H1 (cell line): ENCODE measurements at regions not wholly inside any gene's neighbourhood (a gene's known extent, or its start where the extent isn't known, plus 50 kb on each side); places are given as distances from the start of the nearest gene placed in this dataset.

ENCODE experiments used
- CTCF ChIA-PET: fragments of 300-600 bp; sonication (Branson Sonifier 250); formaldehyde crosslinking; loops from one replicate; lab custom pipeline; 2021; ENCODE audit not compliant: partially characterized antibody; lab: Charles Lee
- POLR2A ChIA-PET: fragments of 300-600 bp; sonication (Branson Sonifier 250); formaldehyde crosslinking; loops from one replicate; lab custom pipeline; 2021; ENCODE audit warnings: inconsistent platforms; ENCODE audit not compliant: partially characterized antibody; lab: Charles Lee
- DNase-seq, 2 experiments: peaks; one replicate each; pipeline versions ENCODE4 v3.0.0 to v3.0.0-alpha.2; 2010 to 2022; ENCODE audit warnings: low spot score in 2 of 2, low read depth in 1 of 2, mixed read lengths in 1 of 2
- FAIRE-seq: peaks from 2 replicates; lab custom pipeline; 2011; peaks lifted over from hg19 to GRCh38; lab: Jason Lieb, UNC
- H2AFZ ChIP-seq: 2 replicates; pipeline ENCODE4 v1.8.1; 2012; ENCODE audit warnings: low read length, inconsistent platforms
- H2AK5ac ChIP-seq: 2 replicates; pipeline ENCODE4 v1.6.1; 2013; ENCODE audit warnings: low read depth, low read length
- H2BK120ac ChIP-seq: replicated peaks from 2 replicates; pipeline ENCODE3; 2013; ENCODE audit warnings: low read depth, low read length, inconsistent platforms
- H2BK12ac ChIP-seq: 2 replicates; pipeline ENCODE4 v1.6.1; 2013; ENCODE audit warnings: low read depth, low read length
- H2BK15ac ChIP-seq: 2 replicates; pipeline ENCODE4 v1.6.1; 2013; ENCODE audit warnings: low read length
- H2BK20ac ChIP-seq: 2 replicates; pipeline ENCODE4 v1.6.1; 2013; ENCODE audit warnings: low read length
- H2BK5ac ChIP-seq: 2 replicates; pipeline ENCODE4 v1.6.1; 2013; ENCODE audit warnings: low read depth, low read length
- H3K14ac ChIP-seq: 2 replicates; pipeline ENCODE4 v1.6.1; 2013; ENCODE audit warnings: inconsistent platforms; ENCODE audit not compliant: insufficient read length
- H3K18ac ChIP-seq: 2 replicates; pipeline ENCODE4 v1.6.1; 2013; ENCODE audit warnings: low read length; ENCODE audit errors: extremely low read depth
- H3K23ac ChIP-seq: 2 replicates; pipeline ENCODE4 v1.6.1; 2013; ENCODE audit warnings: inconsistent platforms; ENCODE audit not compliant: insufficient read length
- H3K23me2 ChIP-seq: 2 replicates; pipeline ENCODE4 v1.6.1; 2013; ENCODE audit warnings: low read depth, low read length
- H3K27ac ChIP-seq: 2 replicates; pipeline ENCODE4 v1.6.1; 2011; ENCODE audit warnings: low read depth, low read length, inconsistent platforms
- H3K27me3 ChIP-seq, 4 experiments: replicated peaks in 1 of 4; 1 replicate in 1 of 4; 2 replicates in 3 of 4; pipeline versions ENCODE4 v1.6.1 to v1.8.1; 2011 to 2013; ENCODE audit warnings: low read length in 3 of 4, mild to moderate bottlenecking in 3 of 4, inconsistent platforms in 2 of 4, mixed read lengths in 2 of 4, moderate library complexity in 1 of 4; ENCODE audit not compliant: control insufficient read depth in 3 of 4, insufficient read depth in 3 of 4; ENCODE audit errors: extremely low read depth in 1 of 4
- H3K36me3 ChIP-seq, 4 experiments: 2 replicates each; pipeline versions ENCODE4 v1.6.1 to v1.8.1; 2011 to 2013; ENCODE audit warnings: mild to moderate bottlenecking in 4 of 4, low read length in 3 of 4, moderate library complexity in 2 of 4, control low read depth in 1 of 4, inconsistent platforms in 1 of 4; ENCODE audit not compliant: insufficient read depth in 4 of 4, control insufficient read depth in 2 of 4
- H3K4ac ChIP-seq: replicated peaks from 2 replicates; pipeline ENCODE3; 2013; ENCODE audit warnings: low read length, low read depth, mixed read lengths, inconsistent platforms; ENCODE audit not compliant: insufficient read length
- H3K4me1 ChIP-seq, 4 experiments: replicated peaks in 1 of 4; 1 replicate in 1 of 4; 2 replicates in 3 of 4; pipeline versions ENCODE4 v1.6.1 to v1.8.1; 2011 to 2013; ENCODE audit warnings: low read length in 3 of 4, inconsistent platforms in 2 of 4, mixed read lengths in 1 of 4; ENCODE audit not compliant: insufficient read depth in 4 of 4, control insufficient read depth in 3 of 4
- H3K4me2 ChIP-seq, 2 experiments: 2 replicates each; pipeline versions ENCODE4 v1.6.1 to v1.8.1; 2011 to 2013; ENCODE audit warnings: low read depth in 2 of 2, low read length in 2 of 2, control low read depth in 1 of 2, inconsistent platforms in 1 of 2, mild to moderate bottlenecking in 1 of 2; ENCODE audit not compliant: insufficient read depth in 1 of 2
- H3K4me3 ChIP-seq, 4 experiments: fragments of 200-600, 300-600 bp in 1 of 4; sonication (generic), shearing (Covaris generic), sonication (Bioruptor Twin) in 1 of 4; 2 replicates each; pipeline versions ENCODE4 v1.5.1 to v1.8.1; 2011 to 2016; ENCODE audit warnings: low read length in 4 of 4, low read depth in 3 of 4, control low read depth in 2 of 4, inconsistent platforms in 2 of 4, mild to moderate bottlenecking in 2 of 4, mixed read lengths in 1 of 4, moderate library complexity in 1 of 4; ENCODE audit not compliant: insufficient read depth in 2 of 4; ENCODE audit errors: extremely low read depth in 1 of 4
- H3K56ac ChIP-seq: replicated peaks from 2 replicates; pipeline ENCODE3; 2013; ENCODE audit warnings: low read depth, mild to moderate bottlenecking, mixed read lengths, low read length, inconsistent platforms; ENCODE audit not compliant: insufficient read length
- H3K79me1 ChIP-seq: 2 replicates; pipeline ENCODE4 v1.6.1; 2013; ENCODE audit warnings: low read depth, low read length, control low read depth
- H3K79me2 ChIP-seq, 2 experiments: 2 replicates each; pipeline versions ENCODE4 v1.6.1 to v1.8.1; 2012 to 2013; ENCODE audit warnings: low read length in 2 of 2, mild to moderate bottlenecking in 2 of 2, inconsistent platforms in 1 of 2; ENCODE audit not compliant: insufficient read depth in 2 of 2, control insufficient read depth in 1 of 2
- H3K9ac ChIP-seq, 4 experiments: replicated peaks in 1 of 4; 1 replicate in 1 of 4; 2 replicates in 3 of 4; pipeline versions ENCODE4 v1.6.1 to v1.8.1; 2011 to 2013; ENCODE audit warnings: low read depth in 3 of 4, low read length in 3 of 4, control low read depth in 2 of 4, mild to moderate bottlenecking in 2 of 4, moderate library complexity in 2 of 4, inconsistent platforms in 1 of 4; ENCODE audit errors: extremely low read depth in 1 of 4
- H3K9me3 ChIP-seq, 2 experiments: 2 replicates each; pipeline versions ENCODE4 v1.6.1 to v1.8.1; 2012 to 2013; ENCODE audit warnings: mild to moderate bottlenecking in 2 of 2, moderate library complexity in 2 of 2, control low read depth in 1 of 2, inconsistent platforms in 1 of 2, low read depth in 1 of 2, low read length in 1 of 2, mixed read lengths in 1 of 2; ENCODE audit not compliant: insufficient read depth in 2 of 2
- H4K20me1 ChIP-seq, 2 experiments: replicated peaks in 1 of 2; 2 replicates each; pipeline versions ENCODE3 to v1.8.1; 2011 to 2013; ENCODE audit warnings: inconsistent platforms in 2 of 2, low read length in 2 of 2, mild to moderate bottlenecking in 1 of 2; ENCODE audit not compliant: insufficient read depth in 2 of 2, control insufficient read depth in 1 of 2
- H4K5ac ChIP-seq: 2 replicates; pipeline ENCODE4 v1.6.1; 2013; ENCODE audit warnings: low read length, low read depth, mixed read lengths, inconsistent platforms; ENCODE audit not compliant: insufficient read length
- H4K8ac ChIP-seq: 2 replicates; pipeline ENCODE4 v1.8.0; 2013; ENCODE audit warnings: mild to moderate bottlenecking, moderate library complexity, low read length, inconsistent platforms; ENCODE audit not compliant: insufficient read depth; ENCODE audit errors: extremely low read depth
- H4K91ac ChIP-seq: replicated peaks from 2 replicates; pipeline ENCODE3; 2013; ENCODE audit warnings: low read length, mixed read lengths, inconsistent platforms; ENCODE audit not compliant: insufficient read length
- ATF3 ChIP-seq: IDR thresholded peaks from 2 replicates; pipeline ENCODE4 v1.6.1; 2011; ENCODE audit warnings: low read depth, mild to moderate bottlenecking, low read length; ENCODE audit not compliant: insufficient read depth
- CBX8 ChIP-seq: fragments of 300-800, 300-1000 bp; sonication (generic); IDR thresholded peaks from 2 replicates; pipeline ENCODE4 v1.7.1; 2016; ENCODE audit warnings: low read depth, low read length, borderline replicate concordance
- FOSL1 ChIP-seq: IDR thresholded peaks from 2 replicates; pipeline ENCODE4 v1.6.1; 2011; ENCODE audit warnings: mild to moderate bottlenecking, low read depth, low read length, moderate library complexity; ENCODE audit not compliant: insufficient read depth
- GABPA ChIP-seq: IDR thresholded peaks from 2 replicates; pipeline ENCODE4 v1.6.1; 2011; ENCODE audit warnings: mild to moderate bottlenecking, low read length, moderate library complexity, borderline replicate concordance; ENCODE audit not compliant: insufficient read depth
- HDAC6 ChIP-seq: IDR thresholded peaks from one replicate; pipeline ENCODE4 v1.7.1; 2012; ENCODE audit warnings: low read depth, mild to moderate bottlenecking, inconsistent platforms, low read length, moderate library complexity
- MAX ChIP-seq: IDR thresholded peaks from 2 replicates; pipeline ENCODE4 v1.6.1; 2012; ENCODE audit warnings: inconsistent platforms
- NANOG ChIP-seq: IDR thresholded peaks from 2 replicates; pipeline ENCODE4 v1.6.1; 2011; ENCODE audit warnings: low read length, low read depth, mild to moderate bottlenecking, inconsistent platforms; ENCODE audit not compliant: insufficient read depth, poor library complexity, severe bottlenecking
- RXRA ChIP-seq: IDR thresholded peaks from 2 replicates; pipeline ENCODE4 v1.6.1; 2011; ENCODE audit warnings: low read depth, mild to moderate bottlenecking, low read length, moderate library complexity; ENCODE audit not compliant: insufficient read depth
- SIN3A ChIP-seq, 2 experiments: IDR thresholded peaks in 1 of 2; conservative IDR thresholded peaks in 1 of 2; 2 replicates each; pipeline ENCODE4 v1.6.1; 2011 to 2012; ENCODE audit warnings: low read length in 2 of 2, improper control_type of control experiment in 1 of 2, low read depth in 1 of 2, mild to moderate bottlenecking in 1 of 2
- SP1 ChIP-seq: IDR thresholded peaks from 2 replicates; pipeline ENCODE4 v1.6.1; 2011; ENCODE audit warnings: low read depth, low read length
- SP2 ChIP-seq: IDR thresholded peaks from 2 replicates; pipeline ENCODE4 v1.6.1; 2012; ENCODE audit warnings: mild to moderate bottlenecking, low read length, inconsistent platforms
- TEAD4 ChIP-seq: IDR thresholded peaks from 2 replicates; pipeline ENCODE4 v1.6.1; 2012; ENCODE audit warnings: low read depth, low read length, inconsistent platforms, mixed read lengths
- WGBS, 2 experiments: shearing (Covaris generic) in 1 of 2; methylation state at CpG; one replicate each; pipeline versions ENCODE4 v1.1.6 to v1.1.7; 2013 to 2015; ENCODE audit warnings: low lambda C conversion rate in 2 of 2, mixed read lengths in 2 of 2, inconsistent platforms in 1 of 2, low coverage in 1 of 2, missing lambda C conversion rate in 1 of 2; ENCODE audit not compliant: insufficient replicate concordance in 2 of 2, insufficient coverage in 1 of 2, insufficient read length in 1 of 2; ENCODE audit errors: extremely low coverage in 1 of 2, missing lambda C conversion rate in 1 of 2; 5-methylcytosine and 5-hydroxymethylcytosine counted together

GRCh38 chr1:223473601-223474344 is 80.6 kb downstream of the CCDC185 start:
- no peak overlapping the region for H2BK120ac ChIP-seq
- H2BK5ac ChIP-seq: no peak overlapping the region
- H3K23ac ChIP-seq: no peak overlapping the region
- H3K9me3 ChIP-seq: 0 out of 4 replicates have a peak, but pooled peaks cover 0 to 5% of the 10 kb centered on the region in 2 experiments
- H4K20me1 ChIP-seq: no peaks in the 10 kb centered on the region
- no peaks in the 10 kb centered on the region for H3K27me3 ChIP-seq
- DNase-seq: no peak
- FAIRE-seq: no peak
- no peak overlapping the region for H3K9ac ChIP-seq
- no peak overlapping the region for H3K27ac ChIP-seq
- H3K4ac ChIP-seq: no peak overlapping the region
- ChIA-PET POLR2A (no interaction called here), CTCF (interaction anchor here (0.7 to 1.9 kb wide), 3 partner anchors 15 to 135 kb away, joined by 3 to 5 read pairs (median 3); no protein-coding TSS in a partner anchor)
- no peak overlapping the region for H4K8ac ChIP-seq
- H3K56ac ChIP-seq: no peak overlapping the region
- H3K18ac ChIP-seq: no peak overlapping the region
- no peaks in the 10 kb centered on the region for H3K4me1 ChIP-seq
- no peak overlapping the region for H2BK20ac ChIP-seq
- H3K36me3 ChIP-seq: no peaks in the 10 kb centered on the region
- no peak overlapping the region for H2AFZ ChIP-seq
- no peak overlapping the region for H3K4me3 ChIP-seq
- WGBS, 2 experiments: 86% methylated on average over 4 of the region's 4 CpGs; no CpG with 5 or more reads in 1 of the 2 experiments
- no peak overlapping the region for H3K4me2 ChIP-seq
- no peak overlapping the region for H4K91ac ChIP-seq
- no peaks in the 10 kb centered on the region for H3K79me1 ChIP-seq
- H2AK5ac ChIP-seq: no peak overlapping the region
- H3K79me2 ChIP-seq: no peaks in the 10 kb centered on the region
- no peak overlapping the region for H4K5ac ChIP-seq
- H3K23me2 ChIP-seq: no peaks in the 10 kb centered on the region
- no peak overlapping the region for H2BK12ac ChIP-seq
- H3K14ac ChIP-seq: no peak overlapping the region
- H2BK15ac ChIP-seq: no peak overlapping the region
- no peak for TF ChIP-seq RXRA
- TF ChIP-seq HDAC6: no peak
- no peak for TF ChIP-seq MAX
- no peak for TF ChIP-seq SIN3A (conservative IDR thresholded peaks at IDR 0.05 in 1 of 2, IDR thresholded peaks at IDR 0.05 in 1 of 2; ENCODE audit: low read depth in 1 of 2, low read length in 2 of 2)
- TF ChIP-seq CBX8: no peak
- TF ChIP-seq ATF3: no peak
- no peak for TF ChIP-seq GABPA
- TF ChIP-seq FOSL1: no peak
- no peak for TF ChIP-seq SP1
- no peak for TF ChIP-seq NANOG
- TF ChIP-seq TEAD4: no peak
- no peak for TF ChIP-seq SP2
